Neural crest cell (in vitro differentiated cells): ENCODE measurements at regions not wholly inside any gene's neighbourhood (a gene's known extent, or its start where the extent isn't known, plus 50 kb on each side); places are given as distances from the start of the nearest gene placed in this dataset.

ENCODE experiments used
- DNase-seq: peaks from one replicate; pipeline ENCODE4 v3.0.0; 2021; ENCODE audit warnings: low read depth, mixed read lengths, low spot score
- H3K27ac Mint-ChIP-seq: one replicate; pipeline ENCODE4 v1.8.0; 2021; ENCODE audit warnings: mild to moderate bottlenecking, mixed read lengths; ENCODE audit not compliant: unreplicated experiment
- H3K27me3 Mint-ChIP-seq: 2 replicates; pipeline ENCODE4 v1.8.0; 2021; ENCODE audit warnings: low read depth, mild to moderate bottlenecking, mixed read lengths
- H3K36me3 Mint-ChIP-seq: 2 replicates; pipeline ENCODE4 v1.8.0; 2021; ENCODE audit warnings: low read depth, mild to moderate bottlenecking, mixed read lengths
- H3K4me1 Mint-ChIP-seq: 2 replicates; pipeline ENCODE4 v1.8.0; 2021; ENCODE audit warnings: mixed read lengths
- H3K4me3 Mint-ChIP-seq: one replicate; pipeline ENCODE4 v1.8.0; 2021; ENCODE audit warnings: mild to moderate bottlenecking, mixed read lengths
- H3K9me3 Mint-ChIP-seq: 2 replicates; pipeline ENCODE4 v1.8.0; 2021; ENCODE audit warnings: mixed read lengths
- CTCF ChIP-seq: fragments of 200-600 bp; sonication (generic); conservative IDR thresholded peaks from 2 replicates; pipeline ENCODE4 v1.5.0; 2021; ENCODE audit warnings: antibody characterized with exemption, mild to moderate bottlenecking

DNA sequence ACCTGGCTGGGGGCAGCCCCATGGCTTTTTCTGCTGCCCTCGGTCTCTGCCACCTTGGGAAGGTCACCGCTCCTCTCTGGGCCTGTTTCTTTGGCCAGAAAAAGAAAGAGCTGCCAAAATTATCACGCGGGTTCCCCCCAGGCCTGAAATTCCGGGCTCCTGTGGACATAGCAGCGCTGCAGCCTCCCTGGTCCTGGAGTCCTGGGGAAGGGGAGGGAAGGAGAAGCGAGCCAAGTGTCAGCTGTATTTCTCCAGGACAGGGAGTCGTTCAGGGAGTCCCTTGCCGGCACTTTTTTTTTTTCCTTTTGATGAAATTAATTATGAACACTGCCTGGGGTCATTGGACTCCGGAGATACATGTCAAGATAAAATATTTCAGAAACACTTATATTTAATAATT is 152.3 kb upstream of the GPR26 start:
- H3K27ac Mint-ChIP-seq = no peak overlapping the region
- no peak for DNase-seq
- H3K36me3 Mint-ChIP-seq = no peaks in the 10 kb centered on the region
- no peak overlapping the region for H3K4me3 Mint-ChIP-seq
- no peaks in the 10 kb centered on the region for H3K9me3 Mint-ChIP-seq
- TF ChIP-seq CTCF = no peak
- H3K4me1 Mint-ChIP-seq = peaks cover 23% of the 10 kb centered on the region
- H3K27me3 Mint-ChIP-seq = peaks cover 3% of the 10 kb centered on the region

- Mint-ChIP-seq H3K27me3 (peaks cover 3% of the 10 kb centered on the region), H3K9me3 (no peaks in the 10 kb centered on the region), H3K36me3 (no peaks in the 10 kb centered on the region), H3K4me3 (no peak overlapping the region), H3K4me1 (peaks cover 26% of the 10 kb centered on the region), H3K27ac (no peak overlapping the region)
- no peak for TF ChIP-seq CTCF
- DNase-seq = no peak
These were observed 151.2 kb upstream of the GPR26 start for GRCh38 chr10:123514996-123515395.

DNA sequence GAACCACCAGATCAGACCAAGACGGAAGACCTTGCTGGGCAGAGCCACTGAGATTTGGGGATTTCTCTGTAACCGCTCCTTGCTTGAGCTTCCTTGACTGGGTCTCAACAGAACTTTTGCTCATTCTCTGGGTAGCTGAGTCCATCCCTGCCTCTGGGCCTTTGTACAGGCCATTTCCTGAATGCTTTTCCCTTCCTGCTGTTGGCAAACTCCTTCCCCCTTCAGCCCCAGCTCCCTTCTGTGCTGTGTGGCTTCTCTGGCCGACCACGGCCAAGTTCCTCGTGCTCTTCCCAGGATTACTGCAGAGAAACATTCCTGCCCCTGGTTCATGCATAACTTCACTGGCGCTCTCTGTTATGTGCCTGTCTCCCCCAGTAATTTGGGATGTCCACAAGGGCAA is 150.5 kb upstream of the GPR26 start:
- peaks cover 3% of the 10 kb centered on the region for H3K27me3 Mint-ChIP-seq
- no peaks in the 10 kb centered on the region for H3K36me3 Mint-ChIP-seq
- no peaks in the 10 kb centered on the region for H3K9me3 Mint-ChIP-seq
- TF ChIP-seq CTCF = no peak
- no peak overlapping the region for H3K4me3 Mint-ChIP-seq
- peaks cover 26% of the 10 kb centered on the region for H3K4me1 Mint-ChIP-seq
- DNase-seq = no peak
- H3K27ac Mint-ChIP-seq = no peak overlapping the region

DNA sequence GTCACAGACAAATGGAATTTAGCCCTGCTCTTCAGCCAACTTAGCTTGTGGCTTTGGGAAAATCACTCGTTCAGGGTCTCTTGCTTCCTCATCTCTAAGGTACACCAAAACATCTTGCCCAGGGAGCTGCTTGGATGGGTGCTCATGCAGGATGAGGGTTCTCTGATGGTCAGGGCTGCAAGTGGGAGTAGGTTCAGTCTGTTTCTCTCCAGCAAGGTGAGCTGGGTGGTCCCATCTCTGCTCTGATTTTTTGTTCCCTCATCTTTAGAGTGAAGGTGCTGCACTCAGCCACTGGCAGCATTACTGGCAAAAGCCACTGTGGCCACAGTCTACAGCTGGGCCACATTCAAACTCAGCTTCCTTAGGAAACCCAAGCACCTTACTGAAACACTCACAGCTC is 149.9 kb upstream of the GPR26 start:
- no peaks in the 10 kb centered on the region for H3K36me3 Mint-ChIP-seq
- H3K27ac Mint-ChIP-seq = no peak overlapping the region
- H3K4me1 Mint-ChIP-seq = peaks cover 26% of the 10 kb centered on the region
- TF ChIP-seq CTCF = no peak
- H3K9me3 Mint-ChIP-seq = no peaks in the 10 kb centered on the region
- peaks cover 3% of the 10 kb centered on the region for H3K27me3 Mint-ChIP-seq
- DNase-seq = no peak
- H3K4me3 Mint-ChIP-seq = no peak overlapping the region

GRCh38 chr10:123517426-123517825 is 148.7 kb upstream of the GPR26 start:
- DNase-seq = no peak
- H3K27ac Mint-ChIP-seq = no peak overlapping the region
- no peak for TF ChIP-seq CTCF
- peaks cover 26% of the 10 kb centered on the region for H3K4me1 Mint-ChIP-seq
- peaks cover 2% of the 10 kb centered on the region for H3K9me3 Mint-ChIP-seq
- no peaks in the 10 kb centered on the region for H3K36me3 Mint-ChIP-seq
- no peak overlapping the region for H3K4me3 Mint-ChIP-seq
- H3K27me3 Mint-ChIP-seq = peaks cover 3% of the 10 kb centered on the region

- Mint-ChIP-seq H3K27me3 (peaks cover 3% of the 10 kb centered on the region), H3K4me3 (no peak overlapping the region), H3K9me3 (peaks cover 2% of the 10 kb centered on the region), H3K4me1 (peaks cover 26% of the 10 kb centered on the region), H3K27ac (no peak overlapping the region), H3K36me3 (no peaks in the 10 kb centered on the region)
- DNase-seq = no peak
- TF ChIP-seq CTCF = no peak
These were observed 148.3 kb upstream of the GPR26 start for GRCh38 chr10:123517901-123518300.
